Prostate gland (tissue), 1 donor: ENCODE measurements at regions not wholly inside any gene's neighbourhood (a gene's known extent, or its start where the extent isn't known, plus 50 kb on each side); places are given as distances from the start of the nearest gene placed in this dataset.

Experiments
- POLR2A ChIP-seq: fragments of 450-650 bp; IDR thresholded peaks from one replicate; pipeline ENCODE4 v1.6.1; 2016; ENCODE audit warnings: antibody characterized with exemption, mild to moderate bottlenecking
- POLR2AphosphoS5 ChIP-seq: sonication (generic); formaldehyde crosslinking; IDR thresholded peaks from one replicate; pipeline ENCODE4 v1.6.1; 2017; ENCODE audit warnings: antibody characterized with exemption

- TF ChIP-seq POLR2A, result no peak
- TF ChIP-seq POLR2AphosphoS5, result no peak
Observed at GRCh38 chr6:9248133-9248532, 812.8 kb upstream of the SLC35B3 start.
